Ovary (tissue), 7 donors: ENCODE measurements at regions not wholly inside any gene's neighbourhood (a gene's known extent, or its start where the extent isn't known, plus 50 kb on each side); places are given as distances from the start of the nearest gene placed in this dataset.

Experiments
- DNase-seq, 5 donors: peaks; one replicate each; pipeline ENCODE4 v3.0.0-alpha.2; 2019 to 2020
- H3K27ac ChIP-seq, 2 donors: fragments of 200-600 bp; one replicate each; pipeline versions ENCODE4 v1.5.1 to v1.8.0; 2019 to 2022
- H3K27me3 ChIP-seq: fragments of 200-600 bp; one replicate; pipeline ENCODE4 v1.8.0; 2022
- H3K36me3 ChIP-seq: fragments of 200-600 bp; sonication (generic); one replicate; pipeline ENCODE4 v1.5.1; 2019
- H3K4me1 ChIP-seq: one replicate; pipeline ENCODE4 v1.8.1; 2013; ENCODE audit warnings: mild to moderate bottlenecking, moderate library complexity; ENCODE audit not compliant: insufficient read depth
- H3K4me3 ChIP-seq: fragments of 200-600 bp; sonication (generic); one replicate; pipeline ENCODE4 v1.5.1; 2017
- H3K9me3 ChIP-seq, 2 donors: fragments of 200-600 bp in 1 of 2; sonication (generic) in 1 of 2; one replicate each; pipeline versions ENCODE4 v1.5.1 to v1.8.1; 2013 to 2019; ENCODE audit warnings: mild to moderate bottlenecking in 1 of 2, moderate library complexity in 1 of 2
- EP300 ChIP-seq: sonication (generic); formaldehyde crosslinking; IDR thresholded peaks from one replicate; pipeline ENCODE4 v1.6.1; 2017; ENCODE audit warnings: antibody characterized with exemption
- POLR2A ChIP-seq: fragments of 450-650 bp; IDR thresholded peaks from one replicate; pipeline ENCODE4 v1.6.1; 2017; ENCODE audit warnings: antibody characterized with exemption, mild to moderate bottlenecking, moderate library complexity
- WGBS, 3 donors: extraction: QIAGEN DNeasy Blood & Tissue Kit in 1 of 3; methylation state at CpG; one replicate each; pipeline versions ENCODE4 v1.1.5 to v1.1.7; 2013 to 2017; 5-methylcytosine and 5-hydroxymethylcytosine counted together
- intact Hi-C, 4 donors: fragments of 100-400 bp; cut with DNase I; formaldehyde crosslinking; loops; one replicate each; pipeline versions ENCODE4 v1.11.0 to v1.15.1; 2022 to 2023
- TF ChIP-seq, protein P1 (sequence below), 3 donors: fragments of 450-650 bp in 2 of 3; fragments of 200-600 bp in 1 of 3; IDR thresholded peaks; one replicate each; pipeline versions ENCODE4 v1.5.1 to v1.8.0; 2016 to 2022; ENCODE audit warnings: antibody characterized with exemption in 3 of 3, mild to moderate bottlenecking in 1 of 3
- donor health status: DM: no; HTN: no; CAD: no; lungs with moderate emphysema.
- donor health status: DM: no; HTN: no; CAD: no.
- donor health status: Bipolar disorder and iron deficiency.
- donor health status: DM: no; HTN: no; CAD: no.
- donor health status: DM: yes; HTN: yes; CAD: no.

DNA sequence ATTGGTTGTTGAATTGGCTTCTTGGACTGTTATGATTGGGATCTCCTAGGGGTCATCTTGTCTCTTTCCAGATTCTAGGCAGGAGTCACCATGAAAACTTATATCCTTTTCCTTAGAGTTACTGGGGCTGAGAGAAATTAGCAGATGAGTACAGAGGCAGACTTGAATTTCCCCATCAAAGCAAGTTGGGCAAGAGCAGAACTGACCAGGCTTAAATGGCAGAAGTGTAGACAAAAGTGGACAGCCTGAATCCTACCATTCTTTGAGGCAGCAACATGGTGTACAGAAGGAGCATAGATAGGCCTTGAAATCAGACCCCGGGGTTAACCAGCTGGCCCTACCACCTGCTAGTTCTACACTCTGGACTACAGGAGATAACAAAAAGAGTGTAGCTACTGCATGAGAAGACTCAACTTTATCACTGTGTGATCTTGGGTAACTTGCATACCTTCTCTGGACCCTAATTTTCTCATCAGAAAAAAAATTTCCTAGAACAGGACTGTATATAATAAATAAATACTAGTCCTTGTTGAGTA is 427.4 kb upstream of the CADM1 start:
- Histone ChIP-seq H3K9me3 (no peaks in the 10 kb centered on the region), H3K36me3 (no peaks in the 10 kb centered on the region), H3K4me1 (no peaks in the 10 kb centered on the region), H3K27me3 (no peaks in the 10 kb centered on the region), H3K4me3 (no peak overlapping the region), H3K27ac (no peak overlapping the region)
- intact Hi-C loops, result no loop called here
- 91 to 97% (median 93%) methylated on average over 1 of the region's 1 CpG for WGBS, 3 donors
- TF ChIP-seq, protein P1, sequence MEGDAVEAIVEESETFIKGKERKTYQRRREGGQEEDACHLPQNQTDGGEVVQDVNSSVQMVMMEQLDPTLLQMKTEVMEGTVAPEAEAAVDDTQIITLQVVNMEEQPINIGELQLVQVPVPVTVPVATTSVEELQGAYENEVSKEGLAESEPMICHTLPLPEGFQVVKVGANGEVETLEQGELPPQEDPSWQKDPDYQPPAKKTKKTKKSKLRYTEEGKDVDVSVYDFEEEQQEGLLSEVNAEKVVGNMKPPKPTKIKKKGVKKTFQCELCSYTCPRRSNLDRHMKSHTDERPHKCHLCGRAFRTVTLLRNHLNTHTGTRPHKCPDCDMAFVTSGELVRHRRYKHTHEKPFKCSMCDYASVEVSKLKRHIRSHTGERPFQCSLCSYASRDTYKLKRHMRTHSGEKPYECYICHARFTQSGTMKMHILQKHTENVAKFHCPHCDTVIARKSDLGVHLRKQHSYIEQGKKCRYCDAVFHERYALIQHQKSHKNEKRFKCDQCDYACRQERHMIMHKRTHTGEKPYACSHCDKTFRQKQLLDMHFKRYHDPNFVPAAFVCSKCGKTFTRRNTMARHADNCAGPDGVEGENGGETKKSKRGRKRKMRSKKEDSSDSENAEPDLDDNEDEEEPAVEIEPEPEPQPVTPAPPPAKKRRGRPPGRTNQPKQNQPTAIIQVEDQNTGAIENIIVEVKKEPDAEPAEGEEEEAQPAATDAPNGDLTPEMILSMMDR (IDR thresholded peaks at IDR 0.05), result no peak
- no peak for TF ChIP-seq EP300
- TF ChIP-seq POLR2A, result no peak
- no peak for DNase-seq

DNA sequence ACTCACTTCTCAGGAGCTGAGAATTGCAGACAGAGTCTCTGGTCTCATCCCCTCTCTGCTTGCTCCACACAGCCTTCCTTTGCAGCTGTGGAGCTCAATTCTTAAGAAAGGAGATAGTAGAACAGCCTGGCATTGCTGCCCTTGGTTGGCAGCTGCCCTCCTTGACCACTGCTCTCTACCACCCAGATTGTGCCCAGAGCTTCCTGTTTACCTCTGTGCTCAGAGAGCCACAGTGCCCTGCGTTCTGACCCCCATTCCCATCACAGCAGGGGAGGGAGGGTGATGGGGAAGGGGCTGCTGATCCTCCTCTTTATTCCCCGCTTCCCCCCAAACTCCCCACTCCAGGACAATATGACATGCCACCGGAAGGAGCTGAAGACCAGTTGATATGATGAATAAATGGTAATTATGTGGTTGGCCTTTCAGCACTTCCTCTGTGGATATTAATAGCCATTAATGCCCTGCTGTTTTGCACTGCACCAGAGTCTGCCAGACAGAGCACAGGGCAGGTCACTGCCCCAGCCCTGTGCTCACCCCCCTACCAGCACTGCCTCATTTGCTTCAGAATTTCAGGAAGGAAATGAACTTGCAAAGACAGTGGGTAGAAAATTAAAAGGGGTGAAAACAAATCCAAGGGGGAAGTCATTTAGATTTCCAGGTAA is 426.8 kb upstream of the CADM1 start:
- H3K27ac ChIP-seq, result no peak overlapping the region
- no peak for DNase-seq
- 68 to 83% (median 72%) methylated on average over 3 of the region's 3 CpGs for WGBS, 3 donors

DNA sequence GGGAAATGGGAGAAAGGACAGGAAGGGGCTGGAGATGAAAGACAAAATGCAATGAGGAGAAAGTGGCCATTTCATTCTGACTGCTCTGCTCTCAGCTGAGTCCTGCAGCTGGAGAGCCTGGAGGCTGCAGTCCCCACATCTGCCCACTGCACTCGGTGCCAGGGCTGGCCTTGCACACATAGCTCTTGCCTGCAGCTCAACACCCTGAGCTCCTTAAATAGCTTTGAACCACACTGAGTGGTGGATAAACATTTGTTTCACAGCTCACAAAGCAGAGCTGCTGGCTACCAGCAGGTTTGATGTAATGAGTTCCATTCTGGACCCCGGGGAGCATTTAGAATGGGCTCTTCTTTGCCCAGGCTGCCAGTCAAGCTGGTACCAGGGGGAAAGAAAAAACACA is 426.1 kb upstream of the CADM1 start:
- Histone ChIP-seq H3K9me3 (no peaks in the 10 kb centered on the region), H3K4me3 (no peak overlapping the region), H3K4me1 (no peaks in the 10 kb centered on the region), H3K27ac (no peak overlapping the region), H3K36me3 (no peaks in the 10 kb centered on the region), H3K27me3 (no peaks in the 10 kb centered on the region)
- no peak for DNase-seq
- intact Hi-C loops, result no loop called here
- WGBS, 3 donors, result 48 to 66% (median 54%) methylated on average over 2 of the region's 2 CpGs
- TF ChIP-seq POLR2A, result no peak
- TF ChIP-seq, protein P1 (IDR thresholded peaks at IDR 0.05), result no peak
- no peak for TF ChIP-seq EP300

More for the DNA sequence above, 426.8 kb upstream of the CADM1 start:
- intact Hi-C loops, result no loop called here
- Histone ChIP-seq H3K36me3 (no peaks in the 10 kb centered on the region), H3K4me3 (no peak overlapping the region), H3K27me3 (no peaks in the 10 kb centered on the region), H3K4me1 (no peaks in the 10 kb centered on the region), H3K9me3 (no peaks in the 10 kb centered on the region)
- TF ChIP-seq, protein P1 (IDR thresholded peaks at IDR 0.05), result no peak
- TF ChIP-seq POLR2A (no peak), EP300 (no peak)

DNA sequence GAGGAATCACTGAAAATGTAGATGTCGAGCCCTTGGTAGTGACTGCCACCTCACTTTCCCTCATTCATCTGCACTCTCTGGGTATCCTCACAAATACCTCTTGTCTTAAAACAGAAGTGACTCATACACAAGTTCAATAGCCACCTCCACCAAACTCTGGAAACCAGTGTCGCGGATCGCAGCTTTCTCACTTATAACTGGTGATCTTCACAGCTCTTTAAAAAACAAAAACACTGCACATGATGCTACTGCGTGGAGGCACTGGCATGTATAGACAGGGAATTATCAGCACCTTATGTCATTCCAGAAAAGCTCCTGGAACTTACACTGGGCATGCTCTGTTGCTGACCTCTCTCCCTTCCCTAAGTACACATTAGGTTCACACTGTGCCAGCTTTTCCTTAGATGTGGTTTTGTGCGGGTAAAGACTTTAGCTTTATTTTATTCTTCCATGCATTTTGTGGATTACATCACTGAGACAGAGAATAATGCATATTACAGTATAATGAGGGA is 425.5 kb upstream of the CADM1 start:
- 65 to 73% (median 71%) methylated on average over 6 of the region's 6 CpGs for WGBS, 3 donors
- no peak for DNase-seq
- Histone ChIP-seq H3K4me1 (no peaks in the 10 kb centered on the region), H3K4me3 (no peak overlapping the region), H3K9me3 (no peaks in the 10 kb centered on the region), H3K27me3 (no peaks in the 10 kb centered on the region), H3K27ac (no peak overlapping the region), H3K36me3 (no peaks in the 10 kb centered on the region)
- TF ChIP-seq, protein P1 (IDR thresholded peaks at IDR 0.05), result no peak
- no peak for TF ChIP-seq POLR2A
- no peak for TF ChIP-seq EP300
- intact Hi-C loops, result no loop called here
